GM23338 (cell line): ENCODE measurements at regions not wholly inside any gene's neighbourhood (a gene's known extent, or its start where the extent isn't known, plus 50 kb on each side); places are given as distances from the start of the nearest gene placed in this dataset.

ENCODE experiments used
- CTCF ChIP-seq, 2 experiments: fragments of 200-600 bp in 1 of 2; sonication (generic) in 1 of 2; conservative IDR thresholded peaks; 2 replicates each; pipeline versions ENCODE4 v1.5.1 to v1.6.1; 2016 to 2017; ENCODE audit warnings: antibody characterized with exemption in 2 of 2, low read depth in 2 of 2, mild to moderate bottlenecking in 2 of 2, moderate library complexity in 1 of 2
- ETS1 ChIP-seq: IDR thresholded peaks from 2 replicates; pipeline ENCODE4 v1.6.1; 2016; ENCODE audit warnings: antibody characterized with exemption
- EZH2 ChIP-seq: fragments of 200-600 bp; sonication (generic); IDR thresholded peaks from one replicate; pipeline ENCODE4 v1.8.0; 2017; ENCODE audit warnings: antibody characterized with exemption, mild to moderate bottlenecking, low read depth; ENCODE audit not compliant: unreplicated experiment
- POLR2AphosphoS5 ChIP-seq: IDR thresholded peaks from 2 replicates; pipeline ENCODE4 v1.6.1; 2016; ENCODE audit warnings: antibody characterized with exemption, low read depth

- TF ChIP-seq CTCF (conservative IDR thresholded peaks at IDR 0.05; ENCODE audit: low read depth in 2 of 2) (no peak), EZH2 (no peak), ETS1 (no peak), POLR2AphosphoS5 (no peak)
These were observed 86.0 kb downstream of the DRD1 start for GRCh38 chr5:175357995-175358394.
